Adrenal gland (tissue), 9 donors: ENCODE measurements at regions not wholly inside any gene's neighbourhood (a gene's known extent, or its start where the extent isn't known, plus 50 kb on each side); places are given as distances from the start of the nearest gene placed in this dataset.
"Not testable (repeated sequence)": the region's sequence is repeated elsewhere in the genome, so short reads cannot be mapped to it uniquely, and the experiment has no call there.

ENCODE experiments used
- DNase-seq, 7 donors: peaks; one replicate each; pipeline ENCODE4 v3.0.0-alpha.2; 2019 to 2020
- H3K27ac ChIP-seq, 5 donors: fragments of 200-600 bp; sonication (generic) in 4 of 5; 1 replicate in 3 of 5; 2 replicates in 2 of 5; pipeline versions ENCODE4 v1.5.1 to v1.8.0; 2016 to 2020; ENCODE audit warnings: mild to moderate bottlenecking in 1 of 5
- H3K27me3 ChIP-seq: fragments of 200-600 bp; 2 replicates; pipeline ENCODE4 v1.8.0; 2021
- H3K36me3 ChIP-seq, 2 donors: fragments of 200-600 bp; replicated peaks in 1 of 2; 1 replicate in 1 of 2; 2 replicates in 1 of 2; pipeline versions ENCODE4 v1.5.1 to v1.8.0; 2018 to 2022
- H3K4me1 ChIP-seq, 2 donors: fragments of 200-600 bp; replicated peaks in 1 of 2; 1 replicate in 1 of 2; 2 replicates in 1 of 2; pipeline versions ENCODE4 v1.5.1 to v1.8.0; 2018 to 2021
- H3K4me3 ChIP-seq, 4 donors: fragments of 200-600 bp; sonication (generic) in 3 of 4; one replicate each; pipeline ENCODE4 v1.5.1; 2016 to 2018
- H3K9me3 ChIP-seq, 3 donors: fragments of 200-600 bp; sonication (generic) in 1 of 3; replicated peaks in 1 of 3; 1 replicate in 2 of 3; 2 replicates in 1 of 3; pipeline versions ENCODE4 v1.5.1 to v1.8.0; 2016 to 2021
- POLR2A ChIP-seq, 2 donors: fragments of 450-650 bp; IDR thresholded peaks; one replicate each; pipeline ENCODE4 v1.6.1; 2017; ENCODE audit warnings: antibody characterized with exemption in 2 of 2, mild to moderate bottlenecking in 2 of 2, moderate library complexity in 1 of 2
- WGBS, 4 donors: extraction: QIAGEN DNeasy Blood & Tissue Kit in 2 of 4; methylation state at CpG; one replicate each; pipeline versions ENCODE4 v1.1.5 to v1.1.7; 2013 to 2017; 5-methylcytosine and 5-hydroxymethylcytosine counted together
- intact Hi-C, 2 donors: fragments of 100-400 bp; cut with DNase I; formaldehyde crosslinking; loops; one replicate each; pipeline versions ENCODE4 v1.14.1 to v1.15.0; 2022 to 2023
- TF ChIP-seq, protein P1 (sequence below), 6 experiments: fragments of 450-650 bp in 4 of 6; fragments of 200-600 bp in 2 of 6; sonication (generic) in 1 of 6; IDR thresholded peaks; 1 replicate in 5 of 6; 2 replicates in 1 of 6; pipeline versions ENCODE4 v1.5.1 to v1.8.0; 2016 to 2021; ENCODE audit warnings: antibody characterized with exemption in 6 of 6, mild to moderate bottlenecking in 2 of 6, moderate library complexity in 1 of 6
- donor health status: healthy with polysubstance abuse.
- donor health status: Bipolar disorder and iron deficiency.
- donor health status: DM: yes; HTN: yes; CAD: no.
- donor health status: DM: no; HTN: no; CAD: no.
- donor health status: DM: no; HTN: no; CAD: no.

DNA sequence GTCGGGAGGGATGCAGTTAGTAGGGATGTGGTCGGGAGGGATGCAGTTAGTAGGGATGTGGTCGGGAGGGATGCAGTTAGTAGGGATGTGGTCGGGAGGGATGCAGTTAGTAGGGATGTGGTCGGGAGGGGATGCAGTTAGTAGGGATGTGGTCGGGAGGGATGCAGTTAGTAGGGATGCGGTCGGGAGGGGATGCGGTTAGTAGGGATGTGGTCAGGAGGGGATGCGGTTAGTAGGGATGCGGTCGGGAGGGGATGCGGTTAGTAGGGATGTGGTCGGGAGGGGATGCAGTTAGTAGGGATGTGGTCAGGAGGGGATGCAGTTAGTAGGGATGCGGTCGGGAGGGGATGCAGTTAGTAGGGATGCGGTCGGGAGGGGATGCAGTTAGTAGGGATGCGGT, 96.2 kb downstream of the BDH1 start:
- WGBS, 4 donors: 61 to 68% (median 67%) methylated on average over 17 to 19 of the region's 19 CpGs

DNA sequence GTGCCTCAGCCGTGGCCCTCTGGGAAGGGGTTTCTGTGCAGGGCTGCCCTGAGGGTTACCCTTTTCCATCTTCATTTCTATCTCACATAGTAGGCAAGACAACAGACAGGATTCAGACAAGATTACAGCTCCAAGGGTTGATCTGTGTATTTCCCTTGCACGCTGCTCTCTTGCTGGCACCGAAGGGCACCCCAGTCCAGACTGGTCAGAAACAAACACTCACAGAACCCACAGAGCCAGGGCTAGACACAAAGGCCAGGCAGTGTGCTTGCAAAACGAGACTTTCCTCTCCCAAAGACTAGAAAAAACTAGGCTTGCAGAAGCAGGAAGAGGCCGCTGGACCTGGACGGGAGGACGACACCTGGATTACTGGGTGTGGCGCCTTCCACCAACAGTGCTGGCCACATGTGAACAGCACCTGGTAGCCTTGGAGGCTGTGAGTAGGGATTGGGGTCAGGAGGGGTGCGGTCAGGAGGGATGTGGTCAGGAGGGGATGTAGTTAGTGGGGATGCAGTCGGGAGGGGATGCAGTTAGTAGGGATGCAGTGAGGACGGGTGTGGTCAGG, 96.8 kb downstream of the BDH1 start:
- WGBS, 4 donors: 80 to 90% (median 88%) methylated on average over 9 to 11 of the region's 11 CpGs
- H3K36me3 ChIP-seq: no peaks in the 10 kb centered on the region
- intact Hi-C loops: no loop called here
- peaks cover 0 to 5% of the 10 kb centered on the region in 2 donors for H3K4me1 ChIP-seq
- no peak for DNase-seq
- no peaks in the 10 kb centered on the region for H3K27me3 ChIP-seq
- H3K4me3 ChIP-seq: no peak overlapping the region
- no peaks in the 10 kb centered on the region for H3K9me3 ChIP-seq
- no peak overlapping the region for H3K27ac ChIP-seq
- no peak for TF ChIP-seq POLR2A (IDR thresholded peaks at IDR 0.05)
- TF ChIP-seq, protein P1, sequence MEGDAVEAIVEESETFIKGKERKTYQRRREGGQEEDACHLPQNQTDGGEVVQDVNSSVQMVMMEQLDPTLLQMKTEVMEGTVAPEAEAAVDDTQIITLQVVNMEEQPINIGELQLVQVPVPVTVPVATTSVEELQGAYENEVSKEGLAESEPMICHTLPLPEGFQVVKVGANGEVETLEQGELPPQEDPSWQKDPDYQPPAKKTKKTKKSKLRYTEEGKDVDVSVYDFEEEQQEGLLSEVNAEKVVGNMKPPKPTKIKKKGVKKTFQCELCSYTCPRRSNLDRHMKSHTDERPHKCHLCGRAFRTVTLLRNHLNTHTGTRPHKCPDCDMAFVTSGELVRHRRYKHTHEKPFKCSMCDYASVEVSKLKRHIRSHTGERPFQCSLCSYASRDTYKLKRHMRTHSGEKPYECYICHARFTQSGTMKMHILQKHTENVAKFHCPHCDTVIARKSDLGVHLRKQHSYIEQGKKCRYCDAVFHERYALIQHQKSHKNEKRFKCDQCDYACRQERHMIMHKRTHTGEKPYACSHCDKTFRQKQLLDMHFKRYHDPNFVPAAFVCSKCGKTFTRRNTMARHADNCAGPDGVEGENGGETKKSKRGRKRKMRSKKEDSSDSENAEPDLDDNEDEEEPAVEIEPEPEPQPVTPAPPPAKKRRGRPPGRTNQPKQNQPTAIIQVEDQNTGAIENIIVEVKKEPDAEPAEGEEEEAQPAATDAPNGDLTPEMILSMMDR (IDR thresholded peaks at IDR 0.05): no peak

More for the DNA sequence above, 96.2 kb downstream of the BDH1 start:
- intact Hi-C loops, H3K27me3 ChIP-seq, H3K27ac ChIP-seq, H3K36me3 ChIP-seq, H3K4me1 ChIP-seq, H3K4me3 ChIP-seq, H3K9me3 ChIP-seq, DNase-seq: not testable (repeated sequence)

DNA sequence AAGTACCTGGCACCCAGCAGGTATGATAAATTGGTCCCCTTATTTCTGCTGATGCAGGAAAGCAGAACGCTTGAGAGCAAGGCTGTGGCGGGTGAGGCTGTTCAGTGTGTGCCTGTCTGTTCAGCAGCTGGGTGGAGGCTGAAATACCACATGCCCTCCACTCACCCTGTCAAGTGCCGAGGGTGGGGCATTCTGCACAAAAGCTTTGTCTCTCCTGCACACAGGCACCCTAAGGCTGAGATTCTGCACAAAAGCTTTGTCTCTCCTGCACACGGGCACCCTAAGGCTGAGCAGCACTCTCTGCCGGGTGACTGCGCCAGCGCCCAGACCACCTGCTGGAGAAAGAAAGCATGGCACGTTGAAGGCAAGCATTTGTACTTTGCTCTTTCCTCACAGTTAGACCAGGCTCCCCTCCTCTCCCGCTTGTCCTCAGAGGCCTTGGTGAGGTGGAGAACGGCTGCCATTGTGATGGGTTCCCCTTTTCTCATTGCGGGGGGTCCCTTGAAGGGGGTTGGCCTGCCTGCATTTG, 97.5 kb downstream of the BDH1 start:
- intact Hi-C loops: no loop called here

DNA sequence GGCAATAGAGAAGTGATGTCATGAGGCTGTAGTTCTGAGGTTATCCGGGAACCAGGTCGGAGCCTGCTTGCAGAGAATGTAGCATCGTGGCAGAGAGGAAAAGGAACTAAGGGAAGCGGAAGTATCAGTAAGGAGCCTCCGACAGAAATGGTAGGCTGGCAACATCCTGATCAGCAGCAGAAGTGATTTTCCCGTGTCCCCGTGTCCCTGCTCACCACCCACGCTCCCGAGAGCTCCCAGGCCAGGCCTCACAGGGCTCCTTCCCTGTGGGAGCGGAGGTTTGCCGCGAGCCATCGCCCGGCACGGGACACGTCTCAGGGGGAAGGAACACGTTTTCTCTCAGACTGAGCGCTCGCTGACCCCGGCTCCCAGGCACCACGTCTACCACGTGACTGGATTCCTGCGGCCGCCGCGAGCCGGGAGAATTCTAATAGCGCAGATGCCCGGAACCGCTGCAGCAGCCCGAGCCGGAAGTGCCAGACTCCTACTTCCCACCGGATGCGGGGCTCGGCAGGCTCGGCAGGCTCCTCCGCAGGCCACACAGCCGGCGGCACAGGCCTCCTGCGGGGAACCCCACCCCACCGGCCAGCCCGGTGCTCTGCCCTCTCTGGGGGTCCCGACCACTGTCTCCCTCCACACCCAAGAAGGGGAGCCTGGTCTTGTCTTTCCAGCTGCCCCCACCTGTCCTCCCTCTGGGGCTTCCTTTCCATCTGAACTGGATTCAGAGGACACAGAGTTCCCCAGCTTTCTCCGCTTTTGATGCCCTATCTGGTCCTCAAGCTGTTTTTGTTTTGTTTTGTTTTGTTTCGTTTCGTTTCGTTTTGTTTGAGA, 99.3 kb downstream of the BDH1 start:
- DNase-seq: peak; percentile 78 to 94 (median 90)
- H3K4me3 ChIP-seq: peak overlapping the region in 3 of 4 donors; percentile 51 to 60 (median 58)
- H3K27me3 ChIP-seq: no peaks in the 10 kb centered on the region
- no peaks in the 10 kb centered on the region for H3K36me3 ChIP-seq
- intact Hi-C loops: no loop called here
- TF ChIP-seq, protein P1 (IDR thresholded peaks at IDR 0.05): no peak
- TF ChIP-seq POLR2A (IDR thresholded peaks at IDR 0.05): peak in 1 of 2 donors; percentile 63
- H3K27ac ChIP-seq: peak overlapping the region; percentile 38 to 90 (median 79)
- 3 to 34% (median 10%) methylated on average over 9 to 47 of the region's 47 CpGs for WGBS, 4 donors
- no peaks in the 10 kb centered on the region for H3K9me3 ChIP-seq
- H3K4me1 ChIP-seq: peaks cover 0 to 5% of the 10 kb centered on the region in 2 donors

More for the DNA sequence above, 97.5 kb downstream of the BDH1 start:
- no peak overlapping the region for H3K27ac ChIP-seq
- no peaks in the 10 kb centered on the region for H3K27me3 ChIP-seq
- peak in 1 of 7 donors; percentile 40 for DNase-seq
- peaks cover 0 to 5% of the 10 kb centered on the region in 2 donors for H3K4me1 ChIP-seq
- no peaks in the 10 kb centered on the region for H3K9me3 ChIP-seq
- no peak for TF ChIP-seq POLR2A (IDR thresholded peaks at IDR 0.05)
- TF ChIP-seq, protein P1 (IDR thresholded peaks at IDR 0.05): peak in 2 of 6 experiments; percentile 12 to 38
- no peak overlapping the region for H3K4me3 ChIP-seq
- 57 to 82% (median 68%) methylated on average over 10 to 11 of the region's 11 CpGs for WGBS, 4 donors
- no peaks in the 10 kb centered on the region for H3K36me3 ChIP-seq

DNA sequence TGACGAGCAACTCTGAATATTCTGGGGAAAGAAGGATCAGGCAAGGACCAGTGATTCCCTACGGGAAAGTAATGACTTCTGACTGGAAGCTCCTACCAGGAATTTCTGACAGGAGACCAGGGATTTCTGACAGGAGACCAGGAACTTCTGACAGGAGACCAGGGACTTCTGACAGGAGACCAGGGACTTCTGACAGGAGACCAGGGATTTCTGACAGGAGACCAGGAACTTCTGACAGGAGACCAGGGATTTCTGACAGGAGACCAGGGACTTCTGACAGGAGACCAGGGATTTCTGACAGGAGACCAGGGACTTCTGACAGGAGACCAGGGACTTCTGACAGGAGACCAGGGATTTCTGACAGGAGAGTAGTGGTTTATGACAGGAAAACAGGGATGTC, 100.9 kb downstream of the BDH1 start:
- WGBS, 4 donors: 74 to 83% (median 77%) methylated on average over 2 of the region's 2 CpGs
- H3K27me3 ChIP-seq, H3K36me3 ChIP-seq, H3K27ac ChIP-seq, intact Hi-C loops, H3K4me1 ChIP-seq, H3K4me3 ChIP-seq, H3K9me3 ChIP-seq, DNase-seq: not testable (repeated sequence)
